GM18868 (cell line): ENCODE measurements at regions not wholly inside any gene's neighbourhood (a gene's known extent, or its start where the extent isn't known, plus 50 kb on each side); places are given as distances from the start of the nearest gene placed in this dataset.

ENCODE experiments used
- ATAC-seq: cut with Tn5 transposase; IDR thresholded peaks from one replicate; pipeline ENCODE4 v1.9.1; 2021; ENCODE audit warnings: mild to moderate bottlenecking, moderate library complexity; ENCODE audit not compliant: unreplicated experiment

- no peak for ATAC-seq
These were observed 507.8 kb downstream of the TBC1D4 start for GRCh38 chr13:74973935-74974879.

GRCh38 chr13:74969419-74969818, 512.5 kb downstream of the TBC1D4 start:
- no peak for ATAC-seq

GRCh38 chr13:74966814-74967424, 515.0 kb downstream of the TBC1D4 start:
- ATAC-seq = no peak

- no peak for ATAC-seq
These were observed 515.7 kb downstream of the TBC1D4 start for GRCh38 chr13:74966275-74966674.

DNA sequence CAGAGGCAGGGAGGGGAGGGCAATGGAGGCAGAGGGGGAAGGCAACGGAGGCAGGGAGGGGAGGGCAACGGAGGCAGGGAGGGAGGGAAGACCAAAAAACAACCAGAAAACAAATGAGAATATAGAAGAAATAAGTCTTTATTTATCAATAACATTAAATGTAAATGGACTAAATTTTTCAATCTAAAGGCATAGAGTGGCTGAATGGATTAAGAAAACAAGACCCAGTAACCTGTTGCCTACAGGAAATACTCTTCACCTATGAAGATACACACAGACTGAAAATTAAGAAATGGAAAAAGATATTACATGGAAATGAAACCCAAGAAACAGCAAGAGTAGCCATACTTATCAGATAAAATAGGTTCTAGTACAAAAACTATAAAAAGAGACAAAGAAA, 536.3 kb downstream of the TBC1D4 start:
- ATAC-seq = no peak

DNA sequence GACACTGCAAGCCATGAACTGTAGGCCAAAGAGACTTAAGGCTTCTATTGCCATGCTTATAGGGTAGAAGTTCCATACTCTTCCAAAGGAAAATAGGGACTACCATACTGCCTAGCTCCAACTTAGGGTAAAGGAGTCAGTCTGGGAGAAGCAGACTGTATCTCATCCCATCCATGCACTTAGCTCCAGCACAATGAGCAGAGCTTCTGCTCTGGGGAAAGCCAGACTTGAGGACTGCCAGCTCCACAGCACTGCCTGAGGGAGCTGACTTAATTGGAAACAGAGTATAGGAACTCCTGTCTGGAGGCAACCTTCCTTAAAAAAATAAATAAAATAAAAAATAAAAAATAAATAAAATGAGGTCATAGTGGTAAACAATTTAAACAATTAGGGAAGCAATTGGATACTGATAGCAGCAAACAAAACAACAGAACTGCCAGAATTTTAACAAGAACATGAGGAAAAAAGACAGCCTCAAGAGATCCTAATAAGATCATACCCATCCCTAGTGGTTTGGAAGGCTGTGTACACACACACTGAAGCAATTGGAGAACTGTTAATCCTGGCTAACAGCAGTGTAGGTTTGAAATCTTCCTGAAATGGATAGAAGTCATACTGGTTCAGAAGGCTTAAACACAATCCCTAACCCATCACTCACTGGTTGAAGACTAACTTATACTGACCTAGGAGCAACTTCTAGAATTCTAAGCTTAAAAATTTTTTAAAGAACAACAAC, 550.1 kb downstream of the TBC1D4 start:
- no peak for ATAC-seq

DNA sequence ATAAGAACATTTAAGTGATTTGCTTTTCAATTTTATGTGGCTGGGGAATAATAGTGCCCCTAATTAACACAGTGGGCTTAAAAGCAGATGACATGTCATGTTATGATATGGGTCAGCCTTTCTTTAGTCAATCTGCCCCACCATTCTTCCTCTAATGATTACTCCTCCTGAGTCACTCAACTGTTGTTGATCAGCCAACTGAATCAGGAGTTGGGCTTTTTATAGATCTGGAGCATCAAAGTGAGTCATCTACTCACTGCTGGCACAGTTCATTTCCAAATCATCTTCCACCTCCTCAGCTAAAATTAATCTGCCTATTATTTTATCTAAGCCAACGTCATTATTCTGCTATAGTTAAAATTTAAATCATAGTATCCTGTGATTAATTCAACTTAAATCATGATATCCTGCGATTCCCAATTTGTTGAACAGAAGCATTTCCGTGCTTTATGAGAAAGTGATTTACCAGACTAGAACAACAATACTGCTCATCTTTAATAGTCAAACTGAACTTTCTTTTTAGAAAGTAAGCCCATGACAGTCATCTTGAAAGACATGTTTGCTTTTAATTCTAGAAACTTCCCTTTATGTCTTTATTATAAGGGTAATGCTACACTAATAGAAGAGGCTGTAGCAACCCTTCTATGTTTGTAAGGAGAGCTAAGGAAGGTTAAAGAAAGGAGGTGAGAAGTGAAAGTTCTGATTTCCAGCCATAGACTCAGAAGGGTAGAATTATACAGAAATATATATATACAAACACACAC, 551.4 kb downstream of the TBC1D4 start:
- peak; percentile 78 for ATAC-seq

- no peak for ATAC-seq
These were observed 552.5 kb downstream of the TBC1D4 start for GRCh38 chr13:74929436-74929835.

- no peak for ATAC-seq
These were observed 554.1 kb downstream of the TBC1D4 start for GRCh38 chr13:74927823-74928222.

DNA sequence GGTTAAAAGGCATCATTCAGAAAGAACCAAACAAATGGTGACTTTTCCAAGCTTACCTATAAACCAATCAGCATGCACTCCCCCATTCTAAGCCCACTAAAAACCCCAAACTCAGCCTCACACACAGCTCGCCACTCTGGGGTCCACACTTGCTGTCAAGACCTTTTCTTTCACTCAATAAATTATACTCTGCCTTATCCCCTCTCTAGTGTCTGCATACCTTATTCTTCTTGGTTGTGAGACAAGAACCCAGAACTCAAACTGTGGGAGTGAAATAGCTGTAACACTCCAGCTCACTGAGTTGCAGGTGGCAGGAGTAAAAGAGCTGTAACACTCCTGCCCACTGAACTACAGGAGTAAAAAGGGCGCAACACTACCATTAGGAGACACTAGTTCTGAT, 559.0 kb downstream of the TBC1D4 start:
- no peak for ATAC-seq

DNA sequence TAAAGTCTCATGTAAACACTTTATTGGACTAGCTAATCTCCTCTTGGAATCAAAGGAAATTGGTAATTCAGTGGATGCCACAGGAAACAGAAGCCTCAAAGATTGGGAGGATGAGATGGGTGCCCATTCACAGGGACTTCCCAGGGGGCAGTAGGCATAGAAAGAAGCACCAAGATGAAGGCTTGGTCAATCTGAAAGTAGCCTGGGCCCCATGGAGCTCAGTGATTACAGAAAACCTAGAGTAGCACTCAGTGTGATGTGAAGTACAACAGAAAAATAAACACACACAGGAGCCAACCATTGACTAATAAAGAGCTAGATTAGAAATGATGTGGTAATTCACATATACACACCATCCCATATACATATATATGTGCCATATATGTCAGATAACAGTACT, 560.6 kb downstream of the TBC1D4 start:
- peak; percentile 66 for ATAC-seq

DNA sequence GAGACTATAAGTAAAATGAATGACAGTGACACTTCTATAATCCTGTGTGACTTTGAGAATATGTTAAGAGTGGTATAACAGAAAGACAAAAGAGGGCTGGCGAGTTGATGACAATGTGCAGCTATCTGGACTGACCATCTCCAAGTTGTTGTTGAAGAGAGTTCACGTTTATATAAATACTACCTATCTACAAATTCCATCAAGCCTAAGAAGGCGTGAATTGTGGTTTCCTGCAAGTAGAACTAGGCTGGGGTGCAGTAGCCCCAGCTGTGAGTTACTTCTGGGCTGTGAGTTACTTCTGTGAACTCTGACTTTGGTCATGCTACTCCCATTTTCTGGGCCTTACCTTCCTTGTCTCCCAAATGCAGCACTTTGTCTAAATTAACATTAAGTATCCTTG, 561.0 kb downstream of the TBC1D4 start:
- ATAC-seq = peak; percentile 53

DNA sequence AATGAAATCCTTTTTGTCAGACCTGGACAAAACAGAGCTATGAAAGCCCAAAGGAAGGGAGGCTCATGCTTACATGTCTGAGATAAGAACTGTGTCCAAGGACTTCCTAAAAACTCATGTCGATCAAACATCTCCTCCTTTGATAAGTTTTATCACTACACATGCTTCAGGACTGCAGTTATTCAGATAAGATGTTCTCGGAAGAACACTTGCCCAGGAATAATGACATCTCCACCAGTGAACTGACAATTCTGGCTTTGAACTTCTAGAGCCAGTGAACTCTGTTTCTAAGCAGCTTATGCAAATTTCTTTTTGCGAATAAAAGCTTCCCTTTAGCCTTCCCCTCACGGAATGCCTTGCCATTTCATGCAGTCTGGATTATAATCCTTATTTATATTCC, 561.6 kb downstream of the TBC1D4 start:
- ATAC-seq = peak; percentile 5

DNA sequence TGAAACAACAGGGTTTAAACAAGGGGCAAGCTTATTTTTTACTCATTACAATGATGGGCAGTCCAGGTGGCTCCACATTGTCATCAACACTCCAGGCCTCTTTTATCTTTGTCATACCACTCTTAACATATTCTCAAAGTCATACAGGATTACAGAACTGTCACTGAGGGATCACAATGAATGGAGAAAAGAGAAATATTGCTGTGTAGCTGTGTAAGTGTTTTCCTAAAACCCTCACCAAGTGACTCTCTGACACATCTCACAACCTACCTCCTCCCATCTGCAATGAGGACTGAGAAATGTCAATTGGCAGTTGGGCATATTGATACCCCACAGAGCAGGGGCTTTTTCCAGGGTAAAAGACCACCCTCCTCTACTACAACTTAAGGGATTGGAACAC, 562.1 kb downstream of the TBC1D4 start:
- peak; percentile 40 for ATAC-seq

DNA sequence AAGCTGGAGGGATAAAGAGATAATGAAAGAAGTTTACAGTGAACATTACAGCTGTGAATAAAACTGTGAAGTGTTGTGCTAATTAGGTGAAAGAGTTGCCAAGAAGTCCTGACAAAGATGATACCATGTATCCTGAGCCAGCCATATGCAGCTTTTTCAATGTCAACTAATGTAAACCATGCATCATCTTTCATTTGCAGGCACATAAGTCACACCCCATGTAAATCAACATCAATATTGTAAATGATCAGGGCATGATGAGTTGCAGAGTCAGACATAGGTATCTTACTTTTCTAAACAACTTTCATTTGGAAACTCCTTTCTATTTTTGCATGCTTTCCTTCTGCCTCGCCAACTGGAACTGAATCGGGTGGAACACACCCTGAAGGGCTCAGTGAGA, 569.1 kb downstream of the TBC1D4 start:
- no peak for ATAC-seq

- no peak for ATAC-seq
These were observed 571.6 kb downstream of the TBC1D4 start for GRCh38 chr13:74910415-74910814.

DNA sequence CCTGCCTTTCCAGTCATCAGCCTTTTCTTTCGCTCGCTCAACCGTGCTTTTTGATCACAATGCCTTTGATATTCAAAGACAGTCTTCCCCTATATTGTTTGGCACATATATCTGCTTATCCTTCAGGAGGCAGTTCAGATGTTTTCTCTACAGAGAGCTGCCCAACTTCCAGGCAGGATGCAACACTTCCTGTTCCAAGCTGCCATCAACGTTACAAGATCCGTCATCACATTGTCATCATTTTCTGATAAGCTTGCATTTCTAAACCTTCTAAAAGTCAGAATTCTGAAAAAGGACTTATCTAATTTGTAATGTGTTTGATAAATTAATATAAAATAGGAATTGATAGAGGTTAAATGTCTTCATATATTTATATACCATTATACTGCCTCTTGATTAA, 574.2 kb downstream of the TBC1D4 start:
- ATAC-seq = no peak

DNA sequence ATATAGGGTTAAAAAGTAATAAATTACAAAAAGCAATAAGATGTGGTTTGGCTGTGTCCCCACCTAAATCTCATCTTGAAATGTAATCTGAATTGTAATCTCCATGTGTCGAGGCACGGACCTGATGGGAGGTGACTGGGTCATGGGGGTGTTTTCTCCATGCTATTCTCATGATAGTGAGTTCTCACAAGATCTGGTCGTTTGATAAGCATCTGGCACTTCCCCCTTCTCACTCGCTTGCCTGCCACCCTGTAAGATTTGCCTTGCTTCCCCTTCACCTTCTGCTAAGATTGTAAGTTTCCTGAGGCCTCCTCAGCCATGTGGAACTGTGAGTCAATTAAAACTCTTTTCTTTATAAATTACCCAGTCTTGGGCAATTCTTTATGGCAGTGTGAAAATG, 577.4 kb downstream of the TBC1D4 start:
- no peak for ATAC-seq

DNA sequence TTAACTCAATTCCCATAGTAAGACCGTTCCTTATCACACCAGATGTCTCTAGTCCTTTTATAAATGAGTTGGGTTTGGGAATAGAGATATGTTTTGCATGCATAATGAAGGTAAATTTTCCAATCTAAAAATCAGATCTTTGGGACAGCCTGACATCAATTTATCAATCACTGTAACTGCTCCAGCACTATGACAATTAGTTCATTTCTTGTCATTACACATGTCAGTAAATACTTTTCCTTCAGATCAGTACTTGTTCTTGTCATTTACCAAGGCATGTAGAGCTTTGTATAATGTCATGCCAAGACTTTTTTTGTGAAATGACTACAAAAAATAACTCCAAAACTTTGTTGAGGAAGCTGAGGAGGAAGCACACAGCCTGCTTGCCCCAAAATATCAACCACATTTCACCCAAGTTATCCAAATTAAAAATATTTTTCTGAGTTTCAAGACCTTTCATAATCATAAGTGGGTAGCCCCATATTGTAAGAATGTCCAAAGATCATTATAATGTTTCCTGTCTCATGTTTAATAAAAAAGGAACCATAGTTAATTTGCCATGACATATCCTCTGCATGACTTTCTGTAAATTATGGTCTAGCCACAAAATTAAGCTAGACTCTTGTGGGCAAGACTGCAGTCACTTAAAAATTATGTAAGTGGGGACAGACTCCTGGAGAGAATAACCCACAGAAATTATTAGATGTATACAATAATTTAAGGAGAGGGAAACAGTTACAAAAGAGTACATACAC, 586.8 kb downstream of the TBC1D4 start:
- ATAC-seq = no peak

DNA sequence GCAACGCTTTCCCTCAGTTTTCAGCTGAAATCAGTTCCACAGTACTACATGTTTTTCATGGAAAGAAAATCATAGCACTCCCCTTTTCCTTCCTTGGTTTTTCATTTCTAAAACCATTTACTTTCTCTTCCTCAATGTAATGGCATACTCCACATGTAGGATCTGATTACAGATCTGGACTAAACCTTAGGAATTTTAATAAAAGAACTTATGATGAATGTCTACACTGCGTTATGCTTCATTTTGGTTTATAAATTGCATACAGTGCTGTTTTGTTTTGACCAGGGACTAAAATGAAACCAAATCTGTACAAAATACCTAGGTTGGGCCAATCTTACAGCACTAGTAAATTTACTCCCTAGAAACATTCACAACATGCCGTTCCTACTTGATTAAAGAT, 589.9 kb downstream of the TBC1D4 start:
- ATAC-seq = no peak
